Keratinocyte (primary cell): ENCODE measurements at regions not wholly inside any gene's neighbourhood (a gene's known extent, or its start where the extent isn't known, plus 50 kb on each side); places are given as distances from the start of the nearest gene placed in this dataset.

Experiments
- DNase-seq: peaks from one replicate; pipeline ENCODE4 v3.0.0-alpha.2; 2011; ENCODE audit warnings: low read depth, missing footprints, low spot score
- FAIRE-seq: peaks from 2 replicates; lab custom pipeline; 2011; peaks lifted over from hg19 to GRCh38; lab: Jason Lieb, UNC
- H2AFZ ChIP-seq: 2 replicates; pipeline ENCODE4 v1.6.0; 2012; ENCODE audit warnings: low read length, control low read depth, inconsistent platforms; ENCODE audit not compliant: control insufficient read depth
- H3K27ac ChIP-seq: 2 replicates; pipeline ENCODE4 v1.5.1; 2011; ENCODE audit warnings: low read length; ENCODE audit not compliant: control insufficient read depth, insufficient read depth
- H3K27me3 ChIP-seq: 3 replicates; pipeline ENCODE4 v1.6.0; 2011; ENCODE audit warnings: low read length; ENCODE audit not compliant: control insufficient read depth, insufficient read depth; ENCODE audit errors: extremely low read depth
- H3K36me3 ChIP-seq, 2 experiments: 2 replicates in 1 of 2; 3 replicates in 1 of 2; pipeline ENCODE4 v1.5.1; 2011; ENCODE audit warnings: low read length in 2 of 2, mild to moderate bottlenecking in 1 of 2; ENCODE audit not compliant: control insufficient read depth in 2 of 2, insufficient read depth in 2 of 2; ENCODE audit errors: extremely low read depth in 1 of 2
- H3K4me1 ChIP-seq: 3 replicates; pipeline ENCODE4 v1.5.1; 2011; ENCODE audit warnings: low read length; ENCODE audit not compliant: control insufficient read depth, insufficient read depth; ENCODE audit errors: extremely low read depth
- H3K4me2 ChIP-seq: 3 replicates; pipeline ENCODE4 v1.6.0; 2011; ENCODE audit warnings: low read depth, low read length; ENCODE audit not compliant: control insufficient read depth, insufficient read depth; ENCODE audit errors: extremely low read depth
- H3K4me3 ChIP-seq, 3 experiments: fragments of 200-600 bp in 1 of 3; sonication (generic) in 1 of 3; 2 replicates in 2 of 3; 3 replicates in 1 of 3; pipeline ENCODE4 v1.5.1; 2011 to 2016; ENCODE audit warnings: low read length in 3 of 3, mild to moderate bottlenecking in 3 of 3, control low read depth in 2 of 3, inconsistent platforms in 1 of 3, low read depth in 1 of 3, mixed read lengths in 1 of 3, mixed run types in 1 of 3, moderate library complexity in 1 of 3; ENCODE audit not compliant: control insufficient read depth in 2 of 3, insufficient read depth in 2 of 3; ENCODE audit errors: extremely low read depth in 1 of 3
- H3K79me2 ChIP-seq: 2 replicates; pipeline ENCODE4 v1.6.0; 2012; ENCODE audit warnings: low read length; ENCODE audit not compliant: control insufficient read depth, insufficient read depth
- H3K9ac ChIP-seq: 3 replicates; pipeline ENCODE4 v1.6.0; 2011; ENCODE audit warnings: low read length; ENCODE audit not compliant: control insufficient read depth, insufficient read depth; ENCODE audit errors: extremely low read depth
- H3K9me1 ChIP-seq: 3 replicates; pipeline ENCODE4 v1.6.0; 2011; ENCODE audit warnings: low read length; ENCODE audit not compliant: control insufficient read depth, insufficient read depth; ENCODE audit errors: extremely low read depth
- H3K9me3 ChIP-seq: 2 replicates; pipeline ENCODE4 v1.5.1; 2012; ENCODE audit warnings: low read depth, low read length; ENCODE audit not compliant: control insufficient read depth
- H4K20me1 ChIP-seq: 3 replicates; pipeline ENCODE4 v1.6.0; 2011; ENCODE audit warnings: low read length; ENCODE audit not compliant: control insufficient read depth, insufficient read depth; ENCODE audit errors: extremely low read depth
- CTCF ChIP-seq, 3 experiments: IDR thresholded peaks in 1 of 3; conservative IDR thresholded peaks in 1 of 3; optimal IDR thresholded peaks in 1 of 3; 2 replicates in 2 of 3; 3 replicates in 1 of 3; pipeline versions ENCODE3 to v1.5.1; 2011; ENCODE audit warnings: low read length in 3 of 3, mild to moderate bottlenecking in 3 of 3, moderate library complexity in 2 of 3, control low read depth in 1 of 3, inconsistent platforms in 1 of 3; ENCODE audit not compliant: insufficient read depth in 2 of 3; ENCODE audit errors: extremely low read depth in 1 of 3
- EZH2 ChIP-seq: IDR thresholded peaks from one replicate; pipeline ENCODE4 v1.6.1; 2012; ENCODE audit warnings: inconsistent platforms, mild to moderate bottlenecking, low read length, moderate library complexity
- dilution Hi-C: fragments of 300-500 bp; cut with MboI; formaldehyde crosslinking; loops from one replicate; pipeline ENCODE4 v1.7.0; 2020; ENCODE audit warnings: low sequenced_read_pairs; ENCODE audit not compliant: extremely low pct_ligation_motif_present

GRCh38 chr2:2495606-2496005 is 164.5 kb upstream of the MYT1L start:
- H4K20me1 ChIP-seq: no peaks in the 10 kb centered on the region
- no peaks in the 10 kb centered on the region for H3K27me3 ChIP-seq
- dilution Hi-C loops: no loop called here

GRCh38 chr2:2493496-2493895 is 162.4 kb upstream of the MYT1L start:
- H3K36me3 ChIP-seq: no peaks in the 10 kb centered on the region
- H4K20me1 ChIP-seq: no peaks in the 10 kb centered on the region
- TF ChIP-seq EZH2 (no peak), CTCF (optimal IDR thresholded peaks at IDR 0.05 in 1 of 3, IDR thresholded peaks at IDR 0.05 in 1 of 3, conservative IDR thresholded peaks at IDR 0.05 in 1 of 3; ENCODE audit: extremely low read depth in 1 of 3, insufficient read depth in 2 of 3, low read length in 3 of 3) (no peak)
- no peak overlapping the region for H3K27ac ChIP-seq
- H3K4me3 ChIP-seq: no peak overlapping the region
- no peak overlapping the region for H3K9ac ChIP-seq
- FAIRE-seq: no peak
- no peaks in the 10 kb centered on the region for H3K9me3 ChIP-seq
- H3K4me1 ChIP-seq: no peaks in the 10 kb centered on the region
- no peak for DNase-seq
- H3K9me1 ChIP-seq: no peaks in the 10 kb centered on the region
- no peaks in the 10 kb centered on the region for H3K27me3 ChIP-seq
- dilution Hi-C loops: no loop called here
- no peak overlapping the region for H2AFZ ChIP-seq
- H3K79me2 ChIP-seq: no peaks in the 10 kb centered on the region
- H3K4me2 ChIP-seq: no peak overlapping the region

More at GRCh38 chr2:2495606-2496005, 164.5 kb upstream of the MYT1L start:
- H3K9me3 ChIP-seq: no peaks in the 10 kb centered on the region
- TF ChIP-seq EZH2: no peak
- no peak for TF ChIP-seq CTCF (optimal IDR thresholded peaks at IDR 0.05 in 1 of 3, IDR thresholded peaks at IDR 0.05 in 1 of 3, conservative IDR thresholded peaks at IDR 0.05 in 1 of 3; ENCODE audit: extremely low read depth in 1 of 3, insufficient read depth in 2 of 3, low read length in 3 of 3)
- H3K4me3 ChIP-seq: no peak overlapping the region
- no peak for DNase-seq
- FAIRE-seq: no peak
- no peaks in the 10 kb centered on the region for H3K4me1 ChIP-seq
- H3K9ac ChIP-seq: no peak overlapping the region
- H3K79me2 ChIP-seq: no peaks in the 10 kb centered on the region
- H3K4me2 ChIP-seq: no peak overlapping the region
- H3K27ac ChIP-seq: no peak overlapping the region
- H3K9me1 ChIP-seq: no peaks in the 10 kb centered on the region
- no peak overlapping the region for H2AFZ ChIP-seq
- H3K36me3 ChIP-seq: no peaks in the 10 kb centered on the region
